OCI-LY7 (cell line): ENCODE measurements at regions not wholly inside any gene's neighbourhood (a gene's known extent, or its start where the extent isn't known, plus 50 kb on each side); places are given as distances from the start of the nearest gene placed in this dataset.

Source experiments
- EZH2phosphoT487 ChIP-seq: fragments of 200-600 bp; sonication (generic); IDR thresholded peaks from 2 replicates; pipeline ENCODE4 v1.6.1; 2018; ENCODE audit warnings: low read depth, borderline replicate concordance, mild to moderate bottlenecking, mixed run types, antibody characterized with exemption, low read length, moderate library complexity, mixed read lengths
- TF ChIP-seq, protein P1 (sequence below): fragments of 200-600 bp; sonication (generic); conservative IDR thresholded peaks from 2 replicates; pipeline ENCODE4 v1.5.1; 2014; ENCODE audit warnings: mild to moderate bottlenecking, antibody characterized with exemption, low read length, moderate library complexity, mixed read lengths

GRCh38 chr16:86380030-86380429, 130.3 kb upstream of the FOXF1 start:
- TF ChIP-seq, protein P1, sequence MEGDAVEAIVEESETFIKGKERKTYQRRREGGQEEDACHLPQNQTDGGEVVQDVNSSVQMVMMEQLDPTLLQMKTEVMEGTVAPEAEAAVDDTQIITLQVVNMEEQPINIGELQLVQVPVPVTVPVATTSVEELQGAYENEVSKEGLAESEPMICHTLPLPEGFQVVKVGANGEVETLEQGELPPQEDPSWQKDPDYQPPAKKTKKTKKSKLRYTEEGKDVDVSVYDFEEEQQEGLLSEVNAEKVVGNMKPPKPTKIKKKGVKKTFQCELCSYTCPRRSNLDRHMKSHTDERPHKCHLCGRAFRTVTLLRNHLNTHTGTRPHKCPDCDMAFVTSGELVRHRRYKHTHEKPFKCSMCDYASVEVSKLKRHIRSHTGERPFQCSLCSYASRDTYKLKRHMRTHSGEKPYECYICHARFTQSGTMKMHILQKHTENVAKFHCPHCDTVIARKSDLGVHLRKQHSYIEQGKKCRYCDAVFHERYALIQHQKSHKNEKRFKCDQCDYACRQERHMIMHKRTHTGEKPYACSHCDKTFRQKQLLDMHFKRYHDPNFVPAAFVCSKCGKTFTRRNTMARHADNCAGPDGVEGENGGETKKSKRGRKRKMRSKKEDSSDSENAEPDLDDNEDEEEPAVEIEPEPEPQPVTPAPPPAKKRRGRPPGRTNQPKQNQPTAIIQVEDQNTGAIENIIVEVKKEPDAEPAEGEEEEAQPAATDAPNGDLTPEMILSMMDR = no peak
- no peak for TF ChIP-seq EZH2phosphoT487
